DND-41 (cell line): ENCODE measurements at regions not wholly inside any gene's neighbourhood (a gene's known extent, or its start where the extent isn't known, plus 50 kb on each side); places are given as distances from the start of the nearest gene placed in this dataset.

Experiments used
- CTCF ChIP-seq: IDR thresholded peaks from 2 replicates; pipeline ENCODE4 v1.5.1; 2012; ENCODE audit warnings: borderline replicate concordance, low read length, moderate library complexity, mild to moderate bottlenecking; ENCODE audit not compliant: poor library complexity, severe bottlenecking; ENCODE audit errors: extremely low read depth
- EZH2 ChIP-seq: IDR thresholded peaks from 3 replicates; pipeline ENCODE4 v1.6.1; 2012; ENCODE audit warnings: borderline replicate concordance, low read depth, mild to moderate bottlenecking, moderate library complexity, low read length, inconsistent platforms; ENCODE audit not compliant: severe bottlenecking

GRCh38 chr11:116217441-116217840 is 555.3 kb downstream of the BUD13 start:
- TF ChIP-seq CTCF (no peak), EZH2 (no peak)
